SU-DHL-6 (cell line): ENCODE measurements at regions not wholly inside any gene's neighbourhood (a gene's known extent, or its start where the extent isn't known, plus 50 kb on each side); places are given as distances from the start of the nearest gene placed in this dataset.
"Not testable (repeated sequence)": the region's sequence is repeated elsewhere in the genome, so short reads cannot be mapped to it uniquely, and the experiment has no call there.

ENCODE experiments used
- H2AFZ ChIP-seq: fragments of 200-600 bp; sonication (generic); 2 replicates; pipeline ENCODE4 v1.6.1; 2014; ENCODE audit warnings: low read depth, mild to moderate bottlenecking, moderate library complexity, mixed read lengths, antibody characterized with exemption, low read length; ENCODE audit not compliant: severe bottlenecking
- H3F3A ChIP-seq: fragments of 200-600 bp; shearing (Covaris generic); 2 replicates; pipeline ENCODE4 v1.6.0; 2016; ENCODE audit warnings: antibody characterized with exemption, mild to moderate bottlenecking; ENCODE audit not compliant: insufficient read depth
- H3K27ac ChIP-seq: fragments of 200-600 bp; sonication (generic); 2 replicates; pipeline ENCODE4 v1.5.1; 2016; ENCODE audit warnings: low read depth, mild to moderate bottlenecking, low read length, moderate library complexity, mixed read lengths
- H3K27me3 ChIP-seq: fragments of 200-600 bp; sonication (generic), shearing (Covaris generic); 2 replicates; pipeline ENCODE4 v1.6.0; 2014; ENCODE audit warnings: mild to moderate bottlenecking, low read length
- H3K36me3 ChIP-seq: fragments of 200-600 bp; sonication (generic); 2 replicates; pipeline ENCODE4 v1.6.1; 2014; ENCODE audit warnings: mild to moderate bottlenecking, low read length, mixed read lengths
- H3K4me2 ChIP-seq: fragments of 300-600, 200-600 bp; shearing (Covaris generic), sonication (generic); 2 replicates; pipeline ENCODE4 v1.6.0; 2014; ENCODE audit warnings: low read length, low read depth, mild to moderate bottlenecking; ENCODE audit not compliant: poor library complexity, severe bottlenecking
- H3K4me3 ChIP-seq: fragments of 200-600 bp; sonication (generic); 2 replicates; pipeline ENCODE4 v1.5.1; 2014; ENCODE audit warnings: antibody characterized with exemption, low read length, mild to moderate bottlenecking, mixed read lengths; ENCODE audit not compliant: insufficient read depth, poor library complexity, severe bottlenecking
- H3K79me2 ChIP-seq: fragments of 200-600 bp; sonication (generic); 2 replicates; pipeline ENCODE4 v1.6.1; 2014; ENCODE audit warnings: mild to moderate bottlenecking, low read length, moderate library complexity; ENCODE audit not compliant: insufficient read depth
- H3K9ac ChIP-seq: fragments of 200-600 bp; sonication (generic); 2 replicates; pipeline ENCODE4 v1.7.0; 2014; ENCODE audit warnings: mild to moderate bottlenecking, low read length
- H3K9me2 ChIP-seq: fragments of 200-600 bp; sonication (generic); replicated peaks from 2 replicates; pipeline ENCODE4 v1.6.1; 2014; ENCODE audit warnings: low read length; ENCODE audit not compliant: insufficient read depth
- H3K9me3 ChIP-seq: fragments of 200-600 bp; sonication (generic); 2 replicates; pipeline ENCODE4 v1.6.1; 2014; ENCODE audit warnings: low read length, mixed read lengths; ENCODE audit not compliant: insufficient read depth
- H4K20me1 ChIP-seq: fragments of 200-600 bp; sonication (generic); 2 replicates; pipeline ENCODE4 v1.6.1; 2014; ENCODE audit warnings: low read depth, mild to moderate bottlenecking, antibody characterized with exemption, low read length, moderate library complexity, mixed read lengths
- EZH2phosphoT487 ChIP-seq: fragments of 200-600 bp; sonication (generic), shearing (Covaris generic); conservative IDR thresholded peaks from 2 replicates; pipeline ENCODE4 v1.6.1; 2018; ENCODE audit warnings: mild to moderate bottlenecking, antibody characterized with exemption, low read length, moderate library complexity, mixed read lengths
- TF ChIP-seq, protein P1 (sequence below): fragments of 200-600 bp; sonication (generic); IDR thresholded peaks from one replicate; pipeline ENCODE4 v1.5.1; 2017; ENCODE audit warnings: antibody characterized with exemption, mild to moderate bottlenecking, low read length, moderate library complexity; ENCODE audit not compliant: insufficient read depth, poor library complexity, severe bottlenecking

DNA sequence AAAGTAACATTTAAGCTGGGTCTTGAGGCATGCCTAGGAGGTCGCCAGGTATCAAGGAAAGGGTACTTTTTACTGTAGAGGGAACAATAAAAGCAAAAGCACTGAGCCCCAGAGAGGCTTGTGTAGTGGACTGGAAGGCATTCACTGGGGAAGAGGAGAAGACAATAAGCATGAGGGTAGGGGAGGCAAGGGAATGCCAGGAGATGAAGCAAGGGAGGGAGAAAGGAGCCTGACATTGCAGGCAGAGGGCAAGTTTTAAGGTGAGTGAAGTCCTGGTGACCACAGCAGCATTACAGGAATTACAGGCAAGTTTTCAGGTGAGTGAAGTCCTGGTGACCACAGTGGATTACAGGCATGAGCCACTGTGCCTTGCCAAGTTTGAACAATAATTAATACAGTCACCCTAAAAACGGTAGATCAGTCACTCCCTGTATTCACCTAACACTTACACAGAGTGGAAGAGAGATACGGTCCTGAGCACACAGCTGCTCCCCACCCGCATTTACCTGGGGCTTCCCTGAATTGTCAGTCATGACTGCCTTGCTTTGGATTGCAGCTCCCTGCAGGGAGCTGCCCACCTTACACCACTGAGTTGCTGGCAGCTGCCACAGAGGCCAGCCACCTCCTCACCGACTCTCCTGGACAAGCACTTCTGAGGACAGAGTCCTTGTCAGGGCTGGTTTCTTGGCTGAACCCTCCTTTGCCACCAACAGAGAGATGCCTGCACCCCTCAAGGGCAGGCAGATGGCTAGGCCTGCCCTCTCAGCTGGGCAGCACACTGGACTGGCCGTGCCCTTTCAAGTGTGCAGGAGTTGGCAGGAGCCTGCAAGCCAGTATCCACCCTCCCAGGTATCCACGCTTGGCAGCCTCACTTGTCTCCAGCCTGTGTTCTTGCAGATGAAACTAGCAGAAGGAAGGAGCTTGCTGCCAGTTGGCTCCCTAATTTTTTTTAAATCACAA lies 59.0 kb upstream of the KCNK12 start:
- no peak for TF ChIP-seq EZH2phosphoT487
- TF ChIP-seq, protein P1, sequence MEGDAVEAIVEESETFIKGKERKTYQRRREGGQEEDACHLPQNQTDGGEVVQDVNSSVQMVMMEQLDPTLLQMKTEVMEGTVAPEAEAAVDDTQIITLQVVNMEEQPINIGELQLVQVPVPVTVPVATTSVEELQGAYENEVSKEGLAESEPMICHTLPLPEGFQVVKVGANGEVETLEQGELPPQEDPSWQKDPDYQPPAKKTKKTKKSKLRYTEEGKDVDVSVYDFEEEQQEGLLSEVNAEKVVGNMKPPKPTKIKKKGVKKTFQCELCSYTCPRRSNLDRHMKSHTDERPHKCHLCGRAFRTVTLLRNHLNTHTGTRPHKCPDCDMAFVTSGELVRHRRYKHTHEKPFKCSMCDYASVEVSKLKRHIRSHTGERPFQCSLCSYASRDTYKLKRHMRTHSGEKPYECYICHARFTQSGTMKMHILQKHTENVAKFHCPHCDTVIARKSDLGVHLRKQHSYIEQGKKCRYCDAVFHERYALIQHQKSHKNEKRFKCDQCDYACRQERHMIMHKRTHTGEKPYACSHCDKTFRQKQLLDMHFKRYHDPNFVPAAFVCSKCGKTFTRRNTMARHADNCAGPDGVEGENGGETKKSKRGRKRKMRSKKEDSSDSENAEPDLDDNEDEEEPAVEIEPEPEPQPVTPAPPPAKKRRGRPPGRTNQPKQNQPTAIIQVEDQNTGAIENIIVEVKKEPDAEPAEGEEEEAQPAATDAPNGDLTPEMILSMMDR: no peak
- no peak overlapping the region for H3K9ac ChIP-seq
- H4K20me1 ChIP-seq: no peaks in the 10 kb centered on the region
- H3K79me2 ChIP-seq: no peaks in the 10 kb centered on the region
- H3K36me3 ChIP-seq: no peaks in the 10 kb centered on the region
- no peak overlapping the region for H3K4me2 ChIP-seq
- H3K9me2 ChIP-seq: no peaks in the 10 kb centered on the region
- H3K4me3 ChIP-seq: no peak overlapping the region
- H3K27me3 ChIP-seq: no peaks in the 10 kb centered on the region
- no peak overlapping the region for H2AFZ ChIP-seq
- no peaks in the 10 kb centered on the region for H3F3A ChIP-seq
- H3K9me3 ChIP-seq: no peaks in the 10 kb centered on the region
- H3K27ac ChIP-seq: no peak overlapping the region

DNA sequence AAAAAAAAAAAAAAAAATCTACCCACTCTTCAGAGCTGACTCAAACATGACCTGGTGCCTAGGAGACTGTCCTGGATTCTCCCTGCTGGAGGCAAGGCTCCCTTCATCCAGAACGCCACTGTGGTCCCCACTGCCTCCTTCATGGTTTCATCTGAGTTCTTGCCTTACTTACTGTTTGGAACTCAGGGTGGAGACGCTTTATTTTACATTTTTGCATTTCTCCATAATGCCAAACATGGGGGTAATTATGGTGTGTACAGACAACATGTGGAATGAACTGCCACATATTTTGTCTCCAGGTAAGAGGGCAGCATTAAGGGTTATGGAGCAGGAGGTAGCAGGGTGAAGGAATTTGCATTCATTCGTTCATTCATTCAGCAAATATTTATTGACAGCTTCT lies 58.1 kb upstream of the KCNK12 start:
- Histone ChIP-seq H3K9me2 (no peaks in the 10 kb centered on the region), H2AFZ (no peak overlapping the region), H3K4me2 (no peak overlapping the region), H3K27ac (no peak overlapping the region), H3K79me2 (no peaks in the 10 kb centered on the region), H3K4me3 (no peak overlapping the region), H3F3A (no peaks in the 10 kb centered on the region), H3K9me3 (no peaks in the 10 kb centered on the region), H4K20me1 (no peaks in the 10 kb centered on the region), H3K36me3 (no peaks in the 10 kb centered on the region), H3K27me3 (no peaks in the 10 kb centered on the region), H3K9ac (no peak overlapping the region)
- TF ChIP-seq, protein P1: no peak
- TF ChIP-seq EZH2phosphoT487: no peak

DNA sequence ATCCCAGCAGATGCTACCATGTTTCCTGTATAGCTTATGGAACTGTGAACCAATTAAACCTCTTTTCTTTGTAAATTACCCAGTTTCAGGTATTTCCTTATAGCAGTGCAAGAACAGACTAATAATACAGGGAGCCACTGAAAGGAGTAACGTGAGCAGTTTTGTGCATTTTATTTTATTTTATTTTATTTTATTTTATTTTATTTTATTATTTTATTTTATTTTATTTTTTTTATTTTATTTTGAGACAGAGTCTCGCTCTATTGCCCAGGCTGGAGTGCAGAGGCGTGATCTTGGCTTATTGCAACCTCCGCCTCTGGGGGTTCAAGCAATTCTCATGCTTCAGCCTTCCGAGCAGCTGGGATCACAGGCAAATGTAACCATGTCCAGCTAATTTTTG lies 55.9 kb upstream of the KCNK12 start:
- H2AFZ ChIP-seq: no peak overlapping the region
- H3K4me2 ChIP-seq: no peak overlapping the region
- no peaks in the 10 kb centered on the region for H3K27me3 ChIP-seq
- no peaks in the 10 kb centered on the region for H4K20me1 ChIP-seq
- H3K79me2 ChIP-seq: no peaks in the 10 kb centered on the region
- no peak overlapping the region for H3K9ac ChIP-seq
- TF ChIP-seq EZH2phosphoT487: no peak
- TF ChIP-seq, protein P1: no peak
- no peak overlapping the region for H3K27ac ChIP-seq
- H3K4me3 ChIP-seq: no peak overlapping the region
- H3F3A ChIP-seq: no peaks in the 10 kb centered on the region
- no peaks in the 10 kb centered on the region for H3K9me2 ChIP-seq
- no peaks in the 10 kb centered on the region for H3K9me3 ChIP-seq
- H3K36me3 ChIP-seq: no peaks in the 10 kb centered on the region

DNA sequence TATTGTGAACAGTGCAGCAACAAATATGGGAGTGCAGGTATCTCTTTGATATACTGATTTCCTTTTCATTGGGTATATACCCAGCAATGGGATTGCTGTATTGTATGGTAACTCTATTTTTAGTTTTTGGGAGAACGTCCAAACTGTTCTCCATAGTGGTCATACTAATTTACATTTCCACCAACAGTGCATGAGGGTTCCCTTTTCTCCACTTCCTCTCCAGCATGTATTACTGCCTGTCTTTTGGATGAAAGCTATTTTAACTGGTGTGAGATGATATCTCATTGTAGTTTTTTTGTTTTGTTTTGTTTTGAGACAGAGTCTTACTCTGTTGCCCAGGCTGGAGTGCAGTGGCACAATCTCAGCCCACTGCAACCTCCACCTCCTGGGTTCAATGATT lies 52.4 kb upstream of the KCNK12 start:
- H4K20me1 ChIP-seq, H3K79me2 ChIP-seq, H3K9me3 ChIP-seq, H2AFZ ChIP-seq, H3F3A ChIP-seq, H3K27ac ChIP-seq, H3K4me2 ChIP-seq, H3K9me2 ChIP-seq, H3K36me3 ChIP-seq, H3K4me3 ChIP-seq, H3K9ac ChIP-seq, H3K27me3 ChIP-seq: not testable (repeated sequence)
